GM12865 (cell line): ENCODE measurements at regions not wholly inside any gene's neighbourhood (a gene's known extent, or its start where the extent isn't known, plus 50 kb on each side); places are given as distances from the start of the nearest gene placed in this dataset.
"Not testable (repeated sequence)": the region's sequence is repeated elsewhere in the genome, so short reads cannot be mapped to it uniquely, and the experiment has no call there.

Source experiments
- DNase-seq: peaks from one replicate; pipeline ENCODE4 v3.0.0; 2010; ENCODE audit warnings: low read depth
- H3K4me3 ChIP-seq: 2 replicates; pipeline ENCODE4 v1.5.1; 2011; ENCODE audit warnings: mild to moderate bottlenecking, low read depth, low read length, control low read depth

- not testable (repeated sequence) for H3K4me3 ChIP-seq, DNase-seq
Observed at GRCh38 chr1:148049115-148049496, 103.0 kb downstream of the NBPF11 start.

- not testable (repeated sequence) for H3K4me3 ChIP-seq
- DNase-seq, result peak; percentile 0
Observed at GRCh38 chr1:148048423-148049114, 103.5 kb downstream of the NBPF11 start.

GRCh38 chr1:148045872-148046271 lies 106.2 kb downstream of the NBPF11 start:
- DNase-seq, H3K4me3 ChIP-seq: not testable (repeated sequence)

GRCh38 chr1:148044495-148044894 lies 107.6 kb downstream of the NBPF11 start:
- not testable (repeated sequence) for H3K4me3 ChIP-seq

More at GRCh38 chr1:148044495-148044894, 107.6 kb downstream of the NBPF11 start:
- not testable (repeated sequence) for DNase-seq
